Tibial artery (tissue), 4 donors: ENCODE measurements at regions not wholly inside any gene's neighbourhood (a gene's known extent, or its start where the extent isn't known, plus 50 kb on each side); places are given as distances from the start of the nearest gene placed in this dataset.

Source experiments
- DNase-seq, 2 donors: peaks; one replicate each; pipeline ENCODE4 v3.0.0-alpha.2; 2019
- H3K27ac ChIP-seq, 2 donors: fragments of 200-600 bp; sonication (generic) in 1 of 2; 1 replicate in 1 of 2; 2 replicates in 1 of 2; pipeline ENCODE4 v1.5.1; 2018 to 2019; ENCODE audit warnings: mild to moderate bottlenecking in 1 of 2
- H3K27me3 ChIP-seq, 2 donors: fragments of 200-600 bp; sonication (generic) in 1 of 2; one replicate each; pipeline versions ENCODE4 v1.5.1 to v1.6.0; 2016 to 2019
- H3K36me3 ChIP-seq, 3 donors: fragments of 200-600 bp; sonication (generic) in 2 of 3; one replicate each; pipeline ENCODE4 v1.5.1; 2016 to 2019; ENCODE audit warnings: mild to moderate bottlenecking in 2 of 3
- H3K4me1 ChIP-seq, 4 donors: fragments of 200-600 bp; sonication (generic) in 2 of 4; 1 replicate in 3 of 4; 2 replicates in 1 of 4; pipeline ENCODE4 v1.5.1; 2016 to 2019
- H3K4me3 ChIP-seq, 2 donors: fragments of 200-600 bp; sonication (generic) in 1 of 2; 1 replicate in 1 of 2; 2 replicates in 1 of 2; pipeline ENCODE4 v1.5.1; 2018 to 2019; ENCODE audit warnings: mild to moderate bottlenecking in 2 of 2
- H3K9me3 ChIP-seq, 3 donors: fragments of 200-600 bp; sonication (generic) in 1 of 3; one replicate each; pipeline ENCODE4 v1.5.1; 2016 to 2019
- CTCF ChIP-seq, 2 experiments: fragments of 200-600 bp in 1 of 2; fragments of 450-650 bp in 1 of 2; IDR thresholded peaks; one replicate each; pipeline ENCODE4 v1.5.1; 2017 to 2019; ENCODE audit warnings: antibody characterized with exemption in 2 of 2, mild to moderate bottlenecking in 1 of 2, moderate library complexity in 1 of 2
- intact Hi-C: fragments of 100-400 bp; cut with DNase I; formaldehyde crosslinking; loops from one replicate; pipeline ENCODE4 v1.15.0; 2023; ENCODE audit warnings: low total_unique reads

- no peak for TF ChIP-seq CTCF (IDR thresholded peaks at IDR 0.05)
- no peaks in the 10 kb centered on the region for H3K36me3 ChIP-seq
- H3K4me1 ChIP-seq, result no peaks in the 10 kb centered on the region
- no peak for DNase-seq
- intact Hi-C loops, result no loop called here
- no peak overlapping the region for H3K4me3 ChIP-seq
- peaks cover 0 to 3% (median 0%) of the 10 kb centered on the region in 3 donors for H3K9me3 ChIP-seq
- H3K27me3 ChIP-seq, result no peaks in the 10 kb centered on the region
- no peak overlapping the region for H3K27ac ChIP-seq
Measured at GRCh38 chr18:65380571-65380970, 370.2 kb upstream of the CDH7 start.

GRCh38 chr18:65372904-65373303 is 377.9 kb upstream of the CDH7 start:
- no peaks in the 10 kb centered on the region for H3K9me3 ChIP-seq
- no peak overlapping the region for H3K4me3 ChIP-seq
- no peak overlapping the region for H3K27ac ChIP-seq
- DNase-seq, result no peak
- intact Hi-C loops, result no loop called here
- H3K27me3 ChIP-seq, result no peaks in the 10 kb centered on the region
- no peaks in the 10 kb centered on the region for H3K36me3 ChIP-seq
- TF ChIP-seq CTCF (IDR thresholded peaks at IDR 0.05), result no peak
- no peaks in the 10 kb centered on the region for H3K4me1 ChIP-seq

GRCh38 chr18:65365245-65365980 is 385.4 kb upstream of the CDH7 start:
- no peak for DNase-seq
- no peak for TF ChIP-seq CTCF (IDR thresholded peaks at IDR 0.05)
- intact Hi-C loops, result no loop called here
- no peaks in the 10 kb centered on the region for H3K4me1 ChIP-seq
- no peaks in the 10 kb centered on the region for H3K27me3 ChIP-seq
- no peak overlapping the region for H3K27ac ChIP-seq
- H3K9me3 ChIP-seq, result no peaks in the 10 kb centered on the region
- H3K4me3 ChIP-seq, result no peak overlapping the region
- H3K36me3 ChIP-seq, result no peaks in the 10 kb centered on the region

- no peak for DNase-seq
- Histone ChIP-seq H3K4me1 (no peaks in the 10 kb centered on the region), H3K27ac (no peak overlapping the region), H3K27me3 (no peaks in the 10 kb centered on the region), H3K4me3 (no peak overlapping the region), H3K9me3 (no peaks in the 10 kb centered on the region), H3K36me3 (no peaks in the 10 kb centered on the region)
- TF ChIP-seq CTCF (IDR thresholded peaks at IDR 0.05), result no peak
- intact Hi-C loops, result no loop called here
Measured at GRCh38 chr18:65363911-65364632, 386.7 kb upstream of the CDH7 start.

GRCh38 chr18:65363011-65363410 is 387.8 kb upstream of the CDH7 start:
- DNase-seq, result no peak
- TF ChIP-seq CTCF (IDR thresholded peaks at IDR 0.05), result no peak
- no peaks in the 10 kb centered on the region for H3K4me1 ChIP-seq
- no peak overlapping the region for H3K4me3 ChIP-seq
- H3K27me3 ChIP-seq, result no peaks in the 10 kb centered on the region
- no peaks in the 10 kb centered on the region for H3K36me3 ChIP-seq
- H3K9me3 ChIP-seq, result no peaks in the 10 kb centered on the region
- no peak overlapping the region for H3K27ac ChIP-seq
- intact Hi-C loops, result no loop called here
